Keratinocyte (primary cell): ENCODE measurements at regions not wholly inside any gene's neighbourhood (a gene's known extent, or its start where the extent isn't known, plus 50 kb on each side); places are given as distances from the start of the nearest gene placed in this dataset.

Experiments
- DNase-seq: peaks from one replicate; pipeline ENCODE4 v3.0.0-alpha.2; 2011; ENCODE audit warnings: low read depth, missing footprints, low spot score
- FAIRE-seq: peaks from 2 replicates; lab custom pipeline; 2011; peaks lifted over from hg19 to GRCh38; lab: Jason Lieb, UNC
- H2AFZ ChIP-seq: 2 replicates; pipeline ENCODE4 v1.6.0; 2012; ENCODE audit warnings: low read length, control low read depth, inconsistent platforms; ENCODE audit not compliant: control insufficient read depth
- H3K27ac ChIP-seq: 2 replicates; pipeline ENCODE4 v1.5.1; 2011; ENCODE audit warnings: low read length; ENCODE audit not compliant: control insufficient read depth, insufficient read depth
- H3K27me3 ChIP-seq: 3 replicates; pipeline ENCODE4 v1.6.0; 2011; ENCODE audit warnings: low read length; ENCODE audit not compliant: control insufficient read depth, insufficient read depth; ENCODE audit errors: extremely low read depth
- H3K36me3 ChIP-seq, 2 experiments: 2 replicates in 1 of 2; 3 replicates in 1 of 2; pipeline ENCODE4 v1.5.1; 2011; ENCODE audit warnings: low read length in 2 of 2, mild to moderate bottlenecking in 1 of 2; ENCODE audit not compliant: control insufficient read depth in 2 of 2, insufficient read depth in 2 of 2; ENCODE audit errors: extremely low read depth in 1 of 2
- H3K4me1 ChIP-seq: 3 replicates; pipeline ENCODE4 v1.5.1; 2011; ENCODE audit warnings: low read length; ENCODE audit not compliant: control insufficient read depth, insufficient read depth; ENCODE audit errors: extremely low read depth
- H3K4me2 ChIP-seq: 3 replicates; pipeline ENCODE4 v1.6.0; 2011; ENCODE audit warnings: low read depth, low read length; ENCODE audit not compliant: control insufficient read depth, insufficient read depth; ENCODE audit errors: extremely low read depth
- H3K4me3 ChIP-seq, 3 experiments: fragments of 200-600 bp in 1 of 3; sonication (generic) in 1 of 3; 2 replicates in 2 of 3; 3 replicates in 1 of 3; pipeline ENCODE4 v1.5.1; 2011 to 2016; ENCODE audit warnings: low read length in 3 of 3, mild to moderate bottlenecking in 3 of 3, control low read depth in 2 of 3, inconsistent platforms in 1 of 3, low read depth in 1 of 3, mixed read lengths in 1 of 3, mixed run types in 1 of 3, moderate library complexity in 1 of 3; ENCODE audit not compliant: control insufficient read depth in 2 of 3, insufficient read depth in 2 of 3; ENCODE audit errors: extremely low read depth in 1 of 3
- H3K79me2 ChIP-seq: 2 replicates; pipeline ENCODE4 v1.6.0; 2012; ENCODE audit warnings: low read length; ENCODE audit not compliant: control insufficient read depth, insufficient read depth
- H3K9ac ChIP-seq: 3 replicates; pipeline ENCODE4 v1.6.0; 2011; ENCODE audit warnings: low read length; ENCODE audit not compliant: control insufficient read depth, insufficient read depth; ENCODE audit errors: extremely low read depth
- H3K9me1 ChIP-seq: 3 replicates; pipeline ENCODE4 v1.6.0; 2011; ENCODE audit warnings: low read length; ENCODE audit not compliant: control insufficient read depth, insufficient read depth; ENCODE audit errors: extremely low read depth
- H3K9me3 ChIP-seq: 2 replicates; pipeline ENCODE4 v1.5.1; 2012; ENCODE audit warnings: low read depth, low read length; ENCODE audit not compliant: control insufficient read depth
- H4K20me1 ChIP-seq: 3 replicates; pipeline ENCODE4 v1.6.0; 2011; ENCODE audit warnings: low read length; ENCODE audit not compliant: control insufficient read depth, insufficient read depth; ENCODE audit errors: extremely low read depth
- EZH2 ChIP-seq: IDR thresholded peaks from one replicate; pipeline ENCODE4 v1.6.1; 2012; ENCODE audit warnings: inconsistent platforms, mild to moderate bottlenecking, low read length, moderate library complexity
- dilution Hi-C: fragments of 300-500 bp; cut with MboI; formaldehyde crosslinking; loops from one replicate; pipeline ENCODE4 v1.7.0; 2020; ENCODE audit warnings: low sequenced_read_pairs; ENCODE audit not compliant: extremely low pct_ligation_motif_present
- TF ChIP-seq, protein P1 (sequence below), 3 experiments: IDR thresholded peaks in 1 of 3; conservative IDR thresholded peaks in 1 of 3; optimal IDR thresholded peaks in 1 of 3; 2 replicates in 2 of 3; 3 replicates in 1 of 3; pipeline versions ENCODE3 to v1.5.1; 2011; ENCODE audit warnings: low read length in 3 of 3, mild to moderate bottlenecking in 3 of 3, moderate library complexity in 2 of 3, control low read depth in 1 of 3, inconsistent platforms in 1 of 3; ENCODE audit not compliant: insufficient read depth in 2 of 3; ENCODE audit errors: extremely low read depth in 1 of 3

DNA sequence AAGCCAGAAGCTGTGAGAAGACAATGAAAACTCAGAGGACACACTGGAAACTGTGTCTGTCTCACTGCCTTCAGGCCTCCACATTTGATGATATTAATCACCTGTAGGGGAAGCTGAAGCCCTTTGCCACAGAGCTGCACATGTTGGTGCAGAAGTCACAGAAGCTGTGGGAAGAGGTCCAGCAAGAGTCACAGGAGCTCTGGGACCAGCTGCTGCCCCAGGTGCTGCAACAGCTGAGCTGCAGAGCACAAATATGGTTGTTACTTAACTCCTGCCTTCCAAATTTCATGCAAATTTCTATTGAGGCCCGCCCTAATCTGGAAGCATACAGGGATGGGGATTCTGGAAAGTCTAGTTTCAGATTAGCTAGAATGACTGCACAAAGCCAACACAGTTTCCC is 169.3 kb downstream of the OGFRL1 start:
- Histone ChIP-seq H3K27ac (no peak overlapping the region), H3K27me3 (no peaks in the 10 kb centered on the region), H3K9ac (no peak overlapping the region), H3K4me1 (peaks cover 3% of the 10 kb centered on the region), H3K9me3 (no peaks in the 10 kb centered on the region), H2AFZ (peak overlapping the region; percentile 83), H3K79me2 (no peaks in the 10 kb centered on the region), H3K36me3 (no peaks in the 10 kb centered on the region), H3K4me2 (no peak overlapping the region), H4K20me1 (no peaks in the 10 kb centered on the region), H3K4me3 (no peak overlapping the region), H3K9me1 (no peaks in the 10 kb centered on the region)
- no peak for DNase-seq
- dilution Hi-C loops = no loop called here
- no peak for FAIRE-seq
- TF ChIP-seq EZH2 = no peak
- TF ChIP-seq, protein P1, sequence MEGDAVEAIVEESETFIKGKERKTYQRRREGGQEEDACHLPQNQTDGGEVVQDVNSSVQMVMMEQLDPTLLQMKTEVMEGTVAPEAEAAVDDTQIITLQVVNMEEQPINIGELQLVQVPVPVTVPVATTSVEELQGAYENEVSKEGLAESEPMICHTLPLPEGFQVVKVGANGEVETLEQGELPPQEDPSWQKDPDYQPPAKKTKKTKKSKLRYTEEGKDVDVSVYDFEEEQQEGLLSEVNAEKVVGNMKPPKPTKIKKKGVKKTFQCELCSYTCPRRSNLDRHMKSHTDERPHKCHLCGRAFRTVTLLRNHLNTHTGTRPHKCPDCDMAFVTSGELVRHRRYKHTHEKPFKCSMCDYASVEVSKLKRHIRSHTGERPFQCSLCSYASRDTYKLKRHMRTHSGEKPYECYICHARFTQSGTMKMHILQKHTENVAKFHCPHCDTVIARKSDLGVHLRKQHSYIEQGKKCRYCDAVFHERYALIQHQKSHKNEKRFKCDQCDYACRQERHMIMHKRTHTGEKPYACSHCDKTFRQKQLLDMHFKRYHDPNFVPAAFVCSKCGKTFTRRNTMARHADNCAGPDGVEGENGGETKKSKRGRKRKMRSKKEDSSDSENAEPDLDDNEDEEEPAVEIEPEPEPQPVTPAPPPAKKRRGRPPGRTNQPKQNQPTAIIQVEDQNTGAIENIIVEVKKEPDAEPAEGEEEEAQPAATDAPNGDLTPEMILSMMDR (optimal IDR thresholded peaks at IDR 0.05 in 1 of 3, IDR thresholded peaks at IDR 0.05 in 1 of 3, conservative IDR thresholded peaks at IDR 0.05 in 1 of 3; ENCODE audit: extremely low read depth in 1 of 3, insufficient read depth in 2 of 3, low read length in 3 of 3) = peak in 1 of 3 experiments; percentile 45

- Histone ChIP-seq H3K9me1 (no peaks in the 10 kb centered on the region), H3K9me3 (peaks cover under 1% of the 10 kb centered on the region), H3K27me3 (no peaks in the 10 kb centered on the region), H3K36me3 (no peaks in the 10 kb centered on the region), H4K20me1 (no peaks in the 10 kb centered on the region), H3K9ac (no peak overlapping the region), H3K4me1 (peaks cover 3% of the 10 kb centered on the region), H3K79me2 (no peaks in the 10 kb centered on the region), H3K27ac (no peak overlapping the region), H2AFZ (no peak overlapping the region), H3K4me2 (no peak overlapping the region), H3K4me3 (no peak overlapping the region)
- no peak for DNase-seq
- TF ChIP-seq, protein P1 (optimal IDR thresholded peaks at IDR 0.05 in 1 of 3, IDR thresholded peaks at IDR 0.05 in 1 of 3, conservative IDR thresholded peaks at IDR 0.05 in 1 of 3; ENCODE audit: extremely low read depth in 1 of 3, insufficient read depth in 2 of 3, low read length in 3 of 3) = no peak
- TF ChIP-seq EZH2 = no peak
- dilution Hi-C loops = no loop called here
- no peak for FAIRE-seq
Measured at GRCh38 chr6:71459162-71459561, 170.6 kb downstream of the OGFRL1 start.
